GM12878 (cell line): ENCODE measurements at regions not wholly inside any gene's neighbourhood (a gene's known extent, or its start where the extent isn't known, plus 50 kb on each side); places are given as distances from the start of the nearest gene placed in this dataset.

ENCODE experiments used
- ATAC-seq: fragments of 200-7000 bp; cut with Tn5 transposase; 3 replicates; pipeline ENCODE4 v1.9.1; 2020; ENCODE audit warnings: mild to moderate bottlenecking, moderate library complexity
- BruUV-seq: library from RNA; stranded (reverse); fragments of 400-500 nt; replicated peaks from 2 replicates; lab custom pipeline; 2021; lab: Mats Ljungman, UMichigan
- CTCF ChIA-PET: fragments of 300-600 bp; sonication (Branson Sonifier 250); formaldehyde crosslinking; extraction: SDS; loops from one replicate; lab custom pipeline; 2021; ENCODE audit warnings: inconsistent platforms; lab: Yijun Ruan, JAX
- POLR2A ChIA-PET: fragments of 350-600 bp; formaldehyde crosslinking; extraction: SDS; loops from one replicate; lab custom pipeline; 2021; ENCODE audit warnings: inconsistent platforms; lab: Charles Lee
- RAD21 ChIA-PET: fragments of 300-600 bp; sonication (Branson Sonifier 250); formaldehyde crosslinking; loops from one replicate; lab custom pipeline; 2023; ENCODE audit warnings: antibody characterized with exemption; ENCODE audit not compliant: unreplicated experiment; lab: Charles Lee
- SMC1A ChIA-PET: fragments of 300-600 bp; sonication (Branson Sonifier 250); formaldehyde crosslinking; loops from one replicate; lab custom pipeline; 2023; ENCODE audit not compliant: unreplicated experiment, uncharacterized antibody; lab: Charles Lee
- DNase-seq: peaks from one replicate; pipeline ENCODE4 v3.0.0-alpha.2; 2011; ENCODE audit warnings: low read depth, low spot score
- FAIRE-seq: peaks from 3 replicates; lab custom pipeline; 2011; peaks lifted over from hg19 to GRCh38; lab: Jason Lieb, UNC
- H2AFZ ChIP-seq: 2 replicates; pipeline ENCODE4 v1.6.0; 2011; ENCODE audit warnings: low read depth, low read length, control low read depth; ENCODE audit not compliant: control insufficient read depth
- H3K27ac ChIP-seq: 2 replicates; pipeline ENCODE4 v1.5.1; 2011; ENCODE audit warnings: control low read depth; ENCODE audit not compliant: control insufficient read depth, insufficient read depth
- H3K27me3 ChIP-seq, 2 experiments: replicated peaks in 1 of 2; 2 replicates each; pipeline versions ENCODE4 v1.6.0 to v1.6.1; 2011; ENCODE audit warnings: low read length in 1 of 2; ENCODE audit not compliant: control insufficient read depth in 2 of 2, insufficient read depth in 2 of 2
- H3K36me3 ChIP-seq, 2 experiments: 2 replicates each; pipeline ENCODE4 v1.5.1; 2011; ENCODE audit warnings: low read length in 1 of 2; ENCODE audit not compliant: control insufficient read depth in 2 of 2, insufficient read depth in 2 of 2
- H3K4me1 ChIP-seq: 2 replicates; pipeline ENCODE4 v1.6.1; 2011; ENCODE audit warnings: mild to moderate bottlenecking, low read length, moderate library complexity, mixed read lengths; ENCODE audit not compliant: control insufficient read depth, insufficient read depth
- H3K4me2 ChIP-seq: 2 replicates; pipeline ENCODE4 v1.6.0; 2011; ENCODE audit warnings: control low read depth; ENCODE audit not compliant: control insufficient read depth, insufficient read depth
- H3K4me3 ChIP-seq: fragments of 200-600 bp; sonication (generic); 2 replicates; pipeline ENCODE4 v1.5.1; 2016
- H3K79me2 ChIP-seq: 2 replicates; pipeline ENCODE4 v1.6.0; 2011; ENCODE audit warnings: low read length; ENCODE audit not compliant: control insufficient read depth, insufficient read depth
- H3K9ac ChIP-seq: 2 replicates; pipeline ENCODE4 v1.8.0; 2011; ENCODE audit warnings: low read length, control low read depth, mixed read lengths; ENCODE audit not compliant: control insufficient read depth, insufficient read depth
- H3K9me3 ChIP-seq: replicated peaks from 3 replicates; pipeline ENCODE4 v1.5.1; 2011; ENCODE audit warnings: mild to moderate bottlenecking, low read length; ENCODE audit not compliant: control insufficient read depth, insufficient read depth
- H4K20me1 ChIP-seq: 2 replicates; pipeline ENCODE4 v1.6.0; 2011; ENCODE audit not compliant: control insufficient read depth, insufficient read depth
- IRF3 ChIP-seq: fragments of 450-650 bp; IDR thresholded peaks from 2 replicates; pipeline ENCODE4 v1.6.1; 2014; ENCODE audit warnings: mild to moderate bottlenecking
- MLLT1 ChIP-seq: fragments of 450-650 bp; IDR thresholded peaks from 2 replicates; pipeline ENCODE4 v1.6.1; 2016; ENCODE audit warnings: mild to moderate bottlenecking
- MXI1 ChIP-seq: fragments of 150-350 bp; IDR thresholded peaks from 2 replicates; pipeline ENCODE4 v1.6.1; 2011; ENCODE audit warnings: low read depth, mild to moderate bottlenecking, inconsistent platforms, low read length, improper control_type of control experiment
- PAX5 ChIP-seq: IDR thresholded peaks from 2 replicates; pipeline ENCODE4 v1.6.1; 2011; ENCODE audit warnings: low read depth, low read length, borderline replicate concordance
- SPI1 ChIP-seq: IDR thresholded peaks from 2 replicates; pipeline ENCODE4 v1.6.1; 2011; ENCODE audit warnings: low read depth, mild to moderate bottlenecking, low read length, moderate library complexity, borderline replicate concordance; ENCODE audit not compliant: insufficient read depth
- ZBTB33 ChIP-seq: fragments of 450-650 bp; IDR thresholded peaks from 2 replicates; pipeline ENCODE4 v1.6.1; 2017; ENCODE audit warnings: mild to moderate bottlenecking
- ZNF207 ChIP-seq: fragments of 450-650 bp; IDR thresholded peaks from 2 replicates; pipeline ENCODE4 v1.6.1; 2014; ENCODE audit warnings: antibody characterized with exemption, mild to moderate bottlenecking, borderline replicate concordance
- ZSCAN29 ChIP-seq: fragments of 450-650 bp; IDR thresholded peaks from 2 replicates; pipeline ENCODE4 v1.6.1; 2017; ENCODE audit warnings: mild to moderate bottlenecking, moderate library complexity
- WGBS: methylation state at CpG from one replicate; pipeline ENCODE4 v1.1.6; 2016; ENCODE audit warnings: low lambda C conversion rate; ENCODE audit not compliant: insufficient replicate concordance, insufficient coverage; ENCODE audit errors: missing lambda C conversion rate; 5-methylcytosine and 5-hydroxymethylcytosine counted together
- in situ Hi-C: fragments of 300-500 bp; cut with MboI; formaldehyde crosslinking; loops from 9 replicates; pipeline ENCODE4 v1.14.3; 2018; ENCODE audit warnings: mixed read lengths
- intact Hi-C: fragments of 100-400 bp; cut with micrococcal nuclease; formaldehyde crosslinking; loops from one replicate; pipeline ENCODE4 v1.14.2; 2022; ENCODE audit not compliant: unreplicated experiment

GRCh38 chr5:38189081-38189504 is 69.3 kb upstream of the EGFLAM start:
- FAIRE-seq: no peak
- H3K27ac ChIP-seq: no peak overlapping the region
- DNase-seq: no peak
- H4K20me1 ChIP-seq: no peaks in the 10 kb centered on the region
- intact Hi-C loops: no loop called here
- POLR2A ChIA-PET: no interaction called here
- H3K4me1 ChIP-seq: no peaks in the 10 kb centered on the region
- H3K9ac ChIP-seq: no peak overlapping the region
- H2AFZ ChIP-seq: no peak overlapping the region
- SMC1A ChIA-PET: no interaction called here
- CTCF ChIA-PET: no interaction called here
- no peak overlapping the region for H3K4me2 ChIP-seq
- no peaks in the 10 kb centered on the region for H3K9me3 ChIP-seq
- BruUV-seq: no TSS peak
- in situ Hi-C loops: no loop called here
- H3K27me3 ChIP-seq: peaks cover 0 to 3% of the 10 kb centered on the region in 2 experiments; a peak in 2 of 4 replicates
- 13% methylated on average over 12 of the region's 12 CpGs for WGBS
- no peaks in the 10 kb centered on the region for H3K36me3 ChIP-seq
- ATAC-seq: no peak
- H3K4me3 ChIP-seq: no peak overlapping the region
- no peaks in the 10 kb centered on the region for H3K79me2 ChIP-seq
- RAD21 ChIA-PET: no interaction called here
- TF ChIP-seq MXI1 (no peak), ZNF207 (no peak), PAX5 (no peak), SPI1 (no peak), ZBTB33 (no peak), IRF3 (no peak), ZSCAN29 (no peak), MLLT1 (no peak)
